Pancreas (tissue), 10 donors: ENCODE measurements at regions not wholly inside any gene's neighbourhood (a gene's known extent, or its start where the extent isn't known, plus 50 kb on each side); places are given as distances from the start of the nearest gene placed in this dataset.

Experiments used
- ATAC-seq, 4 donors: fragments of 200-7000 bp; cut with Tn5 transposase; one replicate each; pipeline versions ENCODE4 v1.8.0 to v1.9.1; 2020; ENCODE audit warnings: mild to moderate bottlenecking in 4 of 4, moderate library complexity in 4 of 4
- DNase-seq, 6 donors: peaks; one replicate each; pipeline ENCODE4 v3.0.0-alpha.2; 2020
- FAIRE-seq: peaks from 2 replicates; lab custom pipeline; 2012; peaks lifted over from hg19 to GRCh38; lab: Jason Lieb, UNC
- H3K27ac ChIP-seq, 4 donors: fragments of 200-600 bp; sonication (generic); 1 replicate in 3 of 4; 2 replicates in 1 of 4; pipeline versions ENCODE4 v1.5.0 to v1.8.0; 2020
- H3K27me3 ChIP-seq, 4 donors: fragments of 200-600 bp; one replicate each; pipeline ENCODE4 v1.8.0; 2021
- H3K36me3 ChIP-seq, 3 donors: fragments of 200-600 bp; sonication (generic) in 1 of 3; one replicate each; pipeline versions ENCODE4 v1.5.0 to v1.8.0; 2020 to 2021
- H3K4me1 ChIP-seq, 3 donors: fragments of 200-600 bp; one replicate each; pipeline ENCODE4 v1.8.0; 2021
- H3K4me3 ChIP-seq, 4 donors: fragments of 200-600 bp; sonication (generic) in 2 of 4; one replicate each; pipeline versions ENCODE4 v1.5.0 to v1.8.0; 2020 to 2021
- H3K9me3 ChIP-seq, 4 donors: fragments of 200-600 bp; one replicate each; pipeline ENCODE4 v1.8.0; 2021
- CTCF ChIP-seq, 4 donors: fragments of 200-600 bp; sonication (generic) in 3 of 4; IDR thresholded peaks; one replicate each; pipeline versions ENCODE4 v1.5.0 to v1.8.0; 2021; ENCODE audit warnings: antibody characterized with exemption in 4 of 4
- WGBS, 2 donors: extraction: QIAGEN DNeasy Blood & Tissue Kit; methylation state at CpG; one replicate each; pipeline ENCODE4 v1.1.7; 2013; 5-methylcytosine and 5-hydroxymethylcytosine counted together
- intact Hi-C, 3 donors: fragments of 100-400 bp; cut with DNase I; formaldehyde crosslinking; loops; one replicate each; pipeline versions ENCODE4 v1.11.1 to v1.14.2; 2022
- donor health status: healthy with polysubstance abuse.
- donor health status: DM: no; HTN: no; CAD: no; lungs with moderate emphysema.
- donor health status: DM: no; HTN: no; CAD: no.
- donor health status: control.
- donor health status: control.
- donor health status: Bipolar disorder and iron deficiency.
- donor health status: DM: yes; HTN: yes; CAD: no.
- donor health status: DM: no; HTN: no; CAD: no.
- donor health status: DM: no; HTN: no; CAD: no.
- donor health status: DM: yes; HTN: yes; CAD: no.

GRCh38 chr2:147634826-147635225 lies 210.0 kb upstream of the ACVR2A start:
- Histone ChIP-seq H3K9me3 (no peaks in the 10 kb centered on the region), H3K27me3 (no peaks in the 10 kb centered on the region), H3K27ac (no peak overlapping the region), H3K4me3 (no peak overlapping the region), H3K4me1 (no peaks in the 10 kb centered on the region), H3K36me3 (no peaks in the 10 kb centered on the region)
- 86 to 88% methylated on average over 2 of the region's 2 CpGs for WGBS, 2 donors
- intact Hi-C loops = no loop called here
- ATAC-seq = no peak
- no peak for DNase-seq
- no peak for FAIRE-seq
- TF ChIP-seq CTCF (IDR thresholded peaks at IDR 0.05) = no peak

- no peak for TF ChIP-seq CTCF (IDR thresholded peaks at IDR 0.05)
- no peak overlapping the region for H3K27ac ChIP-seq
- DNase-seq (no peak), FAIRE-seq (no peak), ATAC-seq (peak in 2 of 4 donors; percentile 38 to 49)
- H3K4me3 ChIP-seq = no peak overlapping the region
- H3K27me3 ChIP-seq = no peaks in the 10 kb centered on the region
- intact Hi-C loops = no loop called here
- H3K36me3 ChIP-seq = no peaks in the 10 kb centered on the region
- H3K4me1 ChIP-seq = no peaks in the 10 kb centered on the region
- 92 to 96% methylated on average over 1 of the region's 1 CpG for WGBS, 2 donors
- no peaks in the 10 kb centered on the region for H3K9me3 ChIP-seq
Observed at GRCh38 chr2:147632198-147632597, 212.6 kb upstream of the ACVR2A start.

GRCh38 chr2:147631294-147631693 lies 213.5 kb upstream of the ACVR2A start:
- no peaks in the 10 kb centered on the region for H3K9me3 ChIP-seq
- ATAC-seq = peak in 1 of 4 donors; percentile 34
- WGBS, 2 donors = 38 to 65% methylated on average over 1 of the region's 1 CpG
- no peaks in the 10 kb centered on the region for H3K27me3 ChIP-seq
- intact Hi-C loops = no loop called here
- H3K36me3 ChIP-seq = no peaks in the 10 kb centered on the region
- no peak for FAIRE-seq
- no peak overlapping the region for H3K27ac ChIP-seq
- no peak for TF ChIP-seq CTCF (IDR thresholded peaks at IDR 0.05)
- DNase-seq = no peak
- no peak overlapping the region for H3K4me3 ChIP-seq
- H3K4me1 ChIP-seq = no peaks in the 10 kb centered on the region

GRCh38 chr2:147630585-147630984 lies 214.2 kb upstream of the ACVR2A start:
- WGBS, 2 donors = 68 to 77% methylated on average over 6 of the region's 6 CpGs
- Histone ChIP-seq H3K36me3 (no peaks in the 10 kb centered on the region), H3K27ac (no peak overlapping the region), H3K27me3 (no peaks in the 10 kb centered on the region), H3K4me1 (no peaks in the 10 kb centered on the region), H3K9me3 (no peaks in the 10 kb centered on the region), H3K4me3 (no peak overlapping the region)
- FAIRE-seq (no peak), ATAC-seq (no peak), DNase-seq (no peak)
- TF ChIP-seq CTCF (IDR thresholded peaks at IDR 0.05) = no peak
- intact Hi-C loops = no loop called here

- WGBS, 2 donors = 90% methylated on average over 1 of the region's 1 CpG
- no peaks in the 10 kb centered on the region for H3K36me3 ChIP-seq
- no peak overlapping the region for H3K4me3 ChIP-seq
- H3K27ac ChIP-seq = no peak overlapping the region
- intact Hi-C loops = no loop called here
- no peak for TF ChIP-seq CTCF (IDR thresholded peaks at IDR 0.05)
- FAIRE-seq (no peak), DNase-seq (no peak), ATAC-seq (peak in 1 of 4 donors; percentile 38)
- H3K27me3 ChIP-seq = no peaks in the 10 kb centered on the region
- no peaks in the 10 kb centered on the region for H3K9me3 ChIP-seq
- H3K4me1 ChIP-seq = no peaks in the 10 kb centered on the region
Observed at GRCh38 chr2:147628971-147629421, 215.8 kb upstream of the ACVR2A start.
